ENCODE measurements at regions not wholly inside any gene's neighbourhood (a gene's known extent, or its start where the extent isn't known, plus 50 kb on each side); places are given as distances from the start of the nearest gene placed in this dataset.
"Not testable (repeated sequence)": the region's sequence is repeated elsewhere in the genome, so short reads cannot be mapped to it uniquely, and the experiment has no call there.

DNA sequence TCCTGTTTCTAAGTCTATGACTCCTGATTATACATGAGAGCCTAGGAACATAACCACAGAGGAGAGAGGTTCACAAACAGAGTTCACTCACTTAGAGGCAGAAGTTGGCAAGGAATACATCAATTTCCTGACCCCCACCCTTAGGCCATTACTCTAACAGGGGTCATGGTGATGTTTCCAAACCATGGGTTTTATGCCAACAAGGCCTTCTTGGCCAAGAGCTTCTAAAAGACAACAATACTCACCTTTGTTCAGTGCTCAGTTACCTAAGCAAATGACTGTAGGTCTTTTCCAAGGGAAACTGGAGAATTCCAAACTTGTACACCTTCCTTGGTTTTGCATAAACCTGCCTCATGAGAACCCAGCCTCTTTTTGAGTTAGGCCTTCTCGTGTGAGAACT lies 52.6 kb downstream of the ERICH4 start:
- ATAC-seq (no peak), DNase-seq (ENCODE audit: low spot score) (no peak)
- intact Hi-C loops (cut with DNase I), result no loop called here

DNA sequence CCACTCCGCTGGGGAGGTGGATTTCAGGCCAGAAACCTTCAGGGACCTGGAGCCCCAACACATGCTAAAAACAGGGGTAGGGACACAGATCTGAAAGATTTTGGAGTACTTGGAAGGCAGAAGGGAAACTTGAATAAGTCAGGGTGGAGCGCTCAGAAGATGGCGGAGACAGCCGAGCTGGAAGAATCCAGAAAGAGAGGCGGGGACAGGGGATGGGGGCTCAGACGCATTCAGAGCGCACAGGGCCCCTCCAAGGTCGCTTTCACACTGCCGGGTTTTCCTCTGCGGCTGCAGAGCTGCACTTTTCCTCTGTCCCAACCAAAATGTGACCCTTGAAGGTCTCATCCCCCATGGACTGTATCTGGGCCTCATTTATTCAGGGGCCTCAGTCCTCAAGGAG lies 56.9 kb downstream of the ERICH4 start:
- DNase-seq (ENCODE audit: low spot score) (no peak), ATAC-seq (no peak)
- intact Hi-C loops (cut with DNase I), result no loop called here

DNA sequence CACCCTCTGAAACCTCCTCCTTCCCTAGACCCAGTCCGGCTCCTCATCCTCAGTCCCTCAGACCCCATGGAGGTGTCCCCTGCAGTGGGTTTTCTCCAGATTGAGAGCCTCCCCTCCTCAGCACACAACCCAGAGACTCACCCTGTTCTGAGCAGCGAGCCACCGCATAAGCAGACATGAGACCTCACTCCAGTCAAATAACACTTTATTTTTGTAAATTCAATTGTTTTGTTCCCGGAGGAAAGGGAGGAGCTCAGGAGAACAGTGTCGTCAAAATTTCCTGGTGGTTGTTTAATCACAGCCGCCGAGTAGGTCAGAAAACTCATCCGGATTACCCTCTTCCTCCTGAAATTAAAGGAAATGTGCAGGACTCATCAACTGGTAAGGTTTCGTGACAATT lies 57.5 kb downstream of the ERICH4 start:
- ATAC-seq, result no peak

DNA sequence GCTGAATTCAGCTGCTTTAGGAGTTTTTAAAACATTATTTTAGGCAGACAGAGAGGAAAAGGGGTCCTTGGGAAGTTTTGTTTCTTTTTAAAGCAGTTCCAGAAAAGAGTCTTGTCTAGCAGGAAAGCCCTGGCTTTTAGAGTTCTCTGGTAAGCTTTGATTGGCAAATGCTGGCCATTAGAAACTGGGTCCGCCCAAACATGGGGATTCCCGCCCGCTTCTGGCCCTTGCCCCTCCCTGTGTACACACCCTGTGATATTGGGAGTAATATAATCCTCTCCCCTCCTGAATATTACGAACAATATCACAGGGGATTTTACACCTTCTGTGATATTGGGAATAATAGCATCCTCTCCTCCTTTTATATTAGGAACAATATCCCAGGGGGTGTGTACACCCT lies 58.9 kb downstream of the ERICH4 start:
- DNase-seq (ENCODE audit: low spot score), result no peak
- intact Hi-C loops (cut with DNase I), result no loop called here
- ATAC-seq, result no peak

More for the DNA sequence above, 57.5 kb downstream of the ERICH4 start:
- DNase-seq (ENCODE audit: low spot score), result no peak
- intact Hi-C loops (cut with DNase I), result no loop called here

DNA sequence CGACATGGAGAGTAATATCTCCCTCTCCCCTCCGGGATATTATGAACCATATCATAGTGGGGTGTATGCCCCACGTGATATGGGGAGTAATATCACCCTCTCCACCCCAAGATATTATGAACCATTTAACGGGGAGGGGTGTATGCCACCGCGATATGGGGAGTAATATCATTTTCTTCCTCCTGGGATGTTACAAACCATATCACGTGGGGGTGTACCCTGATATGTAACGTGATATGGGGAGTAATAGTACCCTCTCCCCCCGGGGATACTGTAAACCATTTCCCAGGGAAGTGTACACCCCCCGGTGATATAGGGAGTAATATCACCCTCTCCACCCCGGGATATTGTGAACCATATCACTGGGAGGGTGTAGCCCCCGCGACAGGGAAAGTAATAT lies 62.1 kb downstream of the ERICH4 start:
- no peak for ATAC-seq
- intact Hi-C loops (cut with DNase I), result no loop called here
- DNase-seq (ENCODE audit: low spot score), result no peak

DNA sequence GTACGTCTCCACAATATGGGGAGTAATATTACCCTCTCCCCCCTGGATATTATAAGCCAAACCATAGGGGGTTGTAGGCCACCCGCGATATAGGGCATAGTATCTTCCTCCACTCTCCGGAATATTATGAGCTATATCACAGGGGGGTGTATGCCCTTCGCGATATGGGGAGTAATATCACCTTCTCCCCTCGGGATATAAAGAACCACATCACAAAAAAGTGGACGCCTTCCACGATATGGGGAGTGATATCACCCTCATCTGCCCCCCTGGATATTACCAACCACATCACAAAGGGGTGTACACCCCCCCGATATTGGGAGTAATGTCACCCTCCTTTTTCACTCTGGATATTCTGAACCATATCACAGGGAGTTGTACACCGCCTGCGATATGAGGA lies 65.5 kb upstream of the CEACAM21 start:
- no peak for DNase-seq (ENCODE audit: low spot score)
- no peak for ATAC-seq
- intact Hi-C loops (cut with DNase I), result no loop called here

DNA sequence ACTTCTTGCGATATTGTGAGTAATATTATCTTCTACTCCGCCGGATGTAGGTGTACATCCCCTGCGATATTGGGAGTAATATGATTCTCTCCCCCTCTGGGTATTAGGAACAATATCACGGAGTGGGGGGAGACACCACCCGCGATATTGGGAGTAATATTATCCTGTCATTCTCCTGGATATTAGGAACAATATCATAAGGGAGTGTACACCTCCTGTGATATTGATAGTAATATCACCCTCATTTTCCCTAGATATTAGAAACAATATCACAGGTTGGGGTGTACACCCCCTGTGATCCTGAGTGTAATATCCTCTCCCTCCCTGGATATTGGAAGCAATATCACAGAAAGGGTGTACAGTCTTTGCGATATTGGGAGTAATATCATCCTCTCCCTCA lies 64.3 kb upstream of the CEACAM21 start:
- intact Hi-C loops (cut with DNase I), result no loop called here
- DNase-seq (ENCODE audit: low spot score), result no peak
- no peak for ATAC-seq

DNA sequence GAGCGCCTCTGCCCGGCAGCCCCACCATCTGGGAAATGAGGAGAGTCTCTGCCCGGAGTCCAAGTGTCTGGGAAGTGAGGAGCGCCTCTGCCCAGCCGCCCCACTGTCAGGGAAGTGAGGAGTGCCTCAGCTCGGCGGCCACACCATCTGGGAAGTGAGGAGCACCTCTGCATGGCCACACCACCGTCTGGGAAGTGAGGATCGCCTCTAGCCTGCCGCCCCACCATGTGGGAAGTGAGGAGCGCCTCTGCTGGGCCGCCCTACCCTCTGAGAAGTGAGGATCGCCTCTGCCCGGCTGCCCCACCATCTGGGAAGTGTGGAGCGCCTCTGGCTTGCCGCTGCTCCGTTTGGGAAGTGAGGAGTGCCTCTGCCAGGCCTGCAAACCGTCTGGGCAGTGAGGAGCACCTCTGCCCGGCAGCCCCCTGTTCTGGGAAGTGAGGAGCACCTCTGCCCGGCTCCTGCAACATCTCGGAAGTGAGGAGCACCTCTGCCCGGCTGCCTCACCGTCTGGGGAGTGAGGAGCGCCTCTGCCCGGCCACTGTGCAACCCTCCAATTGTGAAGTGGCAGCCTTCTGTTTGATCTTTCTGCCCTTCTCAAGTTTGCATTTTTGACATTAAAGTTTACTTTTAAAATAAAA lies 60.8 kb upstream of the CEACAM21 start:
- intact Hi-C loops (cut with DNase I), result no loop called here
- ATAC-seq, result no peak
- DNase-seq (ENCODE audit: low spot score), result no peak

DNA sequence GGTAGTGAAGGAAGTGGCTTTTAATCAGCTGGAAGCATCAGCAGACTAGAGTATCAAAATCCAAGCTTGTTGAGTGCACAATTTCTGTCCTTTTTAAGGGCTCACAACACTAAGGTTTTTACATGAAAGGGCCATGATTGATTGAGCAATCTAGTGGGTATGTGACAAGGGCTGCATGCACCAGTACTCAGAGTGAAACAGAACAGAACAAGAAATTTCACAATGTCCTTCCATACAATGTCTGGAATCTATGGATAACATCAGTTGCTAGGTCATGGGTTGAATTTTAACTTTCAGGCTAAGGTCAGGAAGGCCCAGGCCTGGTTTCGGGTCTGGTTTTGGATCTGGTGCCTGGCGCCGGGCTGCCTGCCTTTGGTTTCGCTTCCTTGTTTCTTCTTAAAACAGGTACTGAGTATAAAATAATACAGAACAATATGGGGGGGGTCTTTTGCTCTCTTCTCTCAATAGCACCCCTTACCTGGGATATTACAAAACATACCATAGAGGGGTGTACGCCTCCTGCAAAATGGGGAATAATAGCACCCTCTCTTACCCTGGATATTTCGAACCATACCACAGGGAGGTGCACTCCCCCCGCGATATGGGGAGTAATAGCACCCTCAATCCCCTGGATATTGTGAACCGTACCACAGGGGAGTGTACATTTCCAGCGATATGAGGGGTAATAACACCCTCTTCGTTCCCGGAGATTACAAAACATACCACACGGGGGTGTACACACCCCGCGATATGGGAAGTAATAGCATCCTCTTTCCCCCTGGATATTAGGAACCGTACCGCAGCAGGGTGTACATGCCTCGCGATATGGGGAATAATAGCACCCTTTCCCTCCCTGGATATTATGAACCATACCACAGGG lies 59.4 kb upstream of the CEACAM21 start:
- intact Hi-C loops (cut with DNase I); DNase-seq (ENCODE audit: low spot score): not testable (repeated sequence)
- ATAC-seq, result peak; percentile 67

DNA sequence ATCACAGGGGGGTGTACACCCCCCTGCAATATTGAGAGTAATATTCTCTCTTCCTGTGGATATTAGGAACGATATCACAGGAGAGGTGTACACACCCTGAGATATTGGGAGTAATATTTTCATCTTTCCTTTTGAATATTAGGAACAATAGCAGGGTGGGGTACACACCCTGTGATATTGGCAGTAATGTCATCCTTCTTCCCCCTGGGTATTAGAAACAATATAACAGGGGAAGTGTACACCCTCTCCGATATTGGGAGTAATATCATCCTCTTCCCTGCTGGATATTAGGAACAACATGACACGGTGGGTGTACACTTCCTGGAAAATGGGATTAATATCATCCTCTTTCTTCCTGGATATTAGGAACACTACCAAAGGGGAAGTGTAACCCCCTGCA lies 57.8 kb upstream of the CEACAM21 start:
- ATAC-seq, result no peak
- DNase-seq (ENCODE audit: low spot score), result no peak
- intact Hi-C loops (cut with DNase I), result no loop called here

DNA sequence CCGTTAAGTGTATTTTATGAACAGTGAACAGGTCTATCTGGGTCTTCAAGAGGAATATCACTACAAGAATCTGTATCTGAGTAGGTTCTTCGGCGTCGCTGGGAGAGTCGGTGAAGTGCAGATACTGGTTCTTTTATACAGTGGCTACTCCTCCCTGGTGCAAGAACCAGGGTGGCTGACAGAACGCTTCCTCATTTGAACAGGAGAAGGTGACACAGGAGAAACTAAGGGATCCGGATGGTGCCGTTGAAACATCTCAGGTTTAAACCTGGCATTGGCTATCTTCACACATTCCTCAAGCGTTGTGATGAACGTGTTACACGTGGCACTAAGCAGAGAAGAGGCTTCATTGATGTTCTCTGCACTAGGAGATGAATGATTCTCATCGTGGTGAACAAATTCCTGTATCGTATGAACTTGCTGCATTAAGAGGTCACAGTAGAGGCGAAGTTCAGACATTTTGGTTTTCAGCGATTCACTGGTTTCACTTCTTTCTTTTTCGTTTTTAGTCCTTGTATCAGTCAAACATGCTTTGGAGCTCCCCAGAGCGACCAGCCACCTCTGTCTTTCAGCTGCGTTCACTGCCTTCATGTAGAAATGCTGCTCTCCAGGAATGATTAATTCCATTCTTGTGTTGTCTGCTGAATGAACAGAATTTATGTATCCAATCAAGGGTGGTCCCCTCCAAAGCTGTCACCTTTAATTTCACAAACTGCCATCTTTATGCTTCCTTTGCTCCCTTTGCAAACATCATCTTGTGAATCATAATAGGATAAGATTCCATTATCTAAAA lies 54.6 kb upstream of the CEACAM21 start:
- DNase-seq (ENCODE audit: low spot score); intact Hi-C loops (cut with DNase I); ATAC-seq: not testable (repeated sequence)

DNA sequence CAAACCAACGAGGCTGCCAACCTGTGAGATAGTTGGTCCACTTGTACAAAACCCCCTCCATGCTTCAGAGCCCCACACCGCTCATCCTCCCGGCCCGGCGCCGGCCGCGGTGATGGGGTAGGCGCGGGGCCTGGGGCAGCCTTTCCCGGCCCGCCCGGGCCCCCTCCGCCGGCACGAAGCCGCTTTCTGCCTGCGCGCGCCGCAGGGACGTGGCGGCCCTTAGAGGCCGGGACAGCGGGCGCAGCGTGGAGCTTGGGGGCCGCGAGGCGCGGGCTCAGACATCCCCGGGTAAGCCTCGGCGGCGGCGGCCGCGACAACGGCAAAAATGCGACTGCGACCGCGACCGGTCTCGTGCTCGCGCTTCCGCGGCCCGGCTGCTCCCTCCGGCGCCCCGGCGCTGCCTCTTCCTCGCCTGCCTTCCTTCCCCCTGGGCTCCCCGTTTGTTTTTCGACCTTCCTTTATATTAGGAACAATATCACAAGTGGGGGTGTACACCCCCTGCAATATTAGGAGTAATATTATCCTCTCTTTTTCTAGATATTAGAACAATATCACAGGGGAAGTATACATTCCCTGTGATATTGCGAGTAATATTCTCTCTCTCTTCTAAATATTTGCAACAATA lies 53.9 kb upstream of the CEACAM21 start:
- DNase-seq (ENCODE audit: low spot score) (no peak), ATAC-seq (peak; percentile 68)
- intact Hi-C loops (cut with DNase I), result no loop called here

DNA sequence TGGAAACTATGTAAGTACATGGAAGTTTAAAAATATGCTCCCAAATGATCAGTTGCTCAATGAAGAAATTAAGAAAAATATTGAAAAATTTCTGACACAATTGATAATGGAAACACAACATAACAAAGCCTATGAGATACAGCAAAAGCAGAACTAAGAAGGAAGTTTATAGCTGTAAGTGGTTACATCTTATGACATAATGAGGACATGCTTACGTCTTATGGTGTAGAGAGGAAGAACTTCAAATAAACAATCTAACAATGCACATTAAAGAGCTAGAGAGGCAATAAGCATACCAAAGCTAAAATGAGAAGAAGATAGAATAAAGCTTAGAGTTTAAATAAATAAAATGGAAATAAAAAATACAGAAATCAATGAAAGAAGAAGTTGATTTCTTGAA lies 50.0 kb upstream of the CEACAM21 start:
- intact Hi-C loops (cut with DNase I), result no loop called here
- ATAC-seq, result no peak
- DNase-seq (ENCODE audit: low spot score), result no peak
